ENCODE measurements at regions not wholly inside any gene's neighbourhood (a gene's known extent, or its start where the extent isn't known, plus 50 kb on each side); places are given as distances from the start of the nearest gene placed in this dataset.

DNA sequence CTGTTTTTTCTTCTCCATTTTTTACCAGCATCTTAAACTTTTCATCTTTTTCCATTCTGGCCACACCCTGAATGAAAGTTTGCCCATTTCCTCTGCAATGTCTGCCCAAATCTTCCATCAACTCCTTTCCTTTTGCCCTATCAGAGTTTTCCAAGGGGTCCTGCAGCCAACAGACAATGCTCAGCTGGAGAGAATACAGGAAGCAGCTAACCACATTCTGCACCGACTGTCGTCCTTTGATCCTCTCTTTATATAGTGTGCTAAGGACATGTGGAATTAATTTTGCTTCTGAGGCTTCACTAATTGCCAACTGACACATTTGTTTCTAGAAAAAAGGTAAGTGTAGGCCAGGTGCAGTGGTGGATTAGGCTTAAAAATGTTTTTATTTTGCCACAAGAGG is 50.5 kb upstream of the DLX2 start:
- FAIRE-seq (no peak), DNase-seq (ENCODE audit: low spot score) (no peak)

DNA sequence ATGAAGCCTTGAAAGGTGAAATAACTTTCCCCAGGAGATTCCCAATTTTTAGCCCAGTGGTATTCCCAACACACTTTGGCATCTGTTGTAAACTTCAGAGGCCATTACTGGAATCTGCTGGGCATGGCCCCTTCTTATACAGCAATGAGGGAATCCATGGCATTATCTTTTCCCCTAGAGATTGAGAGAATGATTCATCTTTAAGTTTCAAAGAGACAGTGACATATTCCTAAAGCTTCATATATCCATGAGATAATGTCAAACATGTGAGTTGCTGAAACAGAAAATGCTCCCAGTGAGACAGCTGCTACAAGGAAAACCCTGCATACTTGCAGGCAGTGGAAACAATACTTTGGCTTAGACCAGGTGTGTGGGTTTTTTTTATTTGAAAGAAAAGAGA is 51.1 kb upstream of the DLX2 start:
- DNase-seq (ENCODE audit: low spot score) (no peak), FAIRE-seq (no peak)

DNA sequence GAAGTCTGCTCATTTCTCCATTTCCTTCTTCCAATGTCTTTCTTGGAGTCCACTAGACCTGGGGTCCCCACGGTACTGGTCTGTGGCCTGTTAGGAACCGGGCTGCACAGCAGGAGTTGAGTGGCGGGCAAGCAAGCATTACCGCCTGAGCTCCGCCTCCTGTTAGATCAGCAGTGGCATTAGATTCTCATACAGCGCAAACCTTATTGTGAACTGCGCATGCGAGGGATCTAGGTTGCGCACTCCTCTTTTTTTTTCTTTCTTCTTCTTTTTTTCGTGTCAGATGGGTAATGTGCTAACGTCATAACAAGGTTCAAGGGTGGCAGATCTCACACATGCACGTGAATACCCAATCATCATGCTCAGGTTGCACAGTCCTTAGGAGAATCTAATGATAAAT is 53.1 kb upstream of the DLX2 start:
- FAIRE-seq (no peak), DNase-seq (ENCODE audit: low spot score) (no peak)

DNA sequence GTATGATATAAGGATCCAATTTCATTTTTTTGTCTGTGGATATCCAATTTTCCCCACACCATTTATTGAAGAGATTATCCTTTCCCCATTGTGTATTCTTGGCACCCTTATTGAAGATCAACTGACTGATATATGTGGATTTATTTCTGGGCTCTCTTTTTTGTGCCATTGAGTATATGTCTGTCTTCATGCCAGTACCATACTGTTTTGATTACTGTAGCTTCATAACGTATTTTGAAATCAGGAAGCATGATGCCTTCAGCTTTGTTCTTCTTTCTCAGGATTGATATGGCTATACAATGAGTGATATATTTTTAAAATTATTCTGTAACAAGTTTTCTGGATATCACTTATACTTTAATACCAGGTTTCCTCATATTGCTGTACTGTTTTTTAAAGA is 58.1 kb upstream of the DLX2 start:
- DNase-seq (ENCODE audit: low spot score) (no peak), FAIRE-seq (no peak)

DNA sequence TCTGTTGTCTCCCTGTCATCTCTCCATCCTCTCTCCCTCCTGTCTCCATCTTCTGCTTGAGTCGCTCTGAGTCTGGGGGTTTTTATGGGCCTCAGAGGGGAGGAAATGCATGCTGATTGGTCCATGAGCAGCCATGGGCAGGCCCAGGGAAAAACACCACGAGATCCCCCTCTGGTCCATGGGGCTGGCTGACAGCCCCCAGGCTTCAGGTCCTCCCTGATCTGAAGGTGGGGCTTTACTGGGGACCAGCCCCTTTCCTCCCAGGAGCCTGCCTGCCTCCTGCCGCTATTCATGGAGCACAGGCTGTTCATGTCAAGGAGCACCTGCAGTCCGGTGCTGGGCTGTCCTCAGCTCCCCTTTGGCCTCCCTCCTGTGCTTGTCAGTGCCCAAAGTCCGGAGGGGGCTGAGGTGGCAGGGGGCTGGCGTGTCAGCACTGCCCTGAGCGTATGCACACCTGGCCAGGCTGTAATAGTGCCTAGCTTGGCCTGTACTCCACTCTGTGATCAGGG is 59.6 kb upstream of the DLX2 start:
- no peak for FAIRE-seq

DNA sequence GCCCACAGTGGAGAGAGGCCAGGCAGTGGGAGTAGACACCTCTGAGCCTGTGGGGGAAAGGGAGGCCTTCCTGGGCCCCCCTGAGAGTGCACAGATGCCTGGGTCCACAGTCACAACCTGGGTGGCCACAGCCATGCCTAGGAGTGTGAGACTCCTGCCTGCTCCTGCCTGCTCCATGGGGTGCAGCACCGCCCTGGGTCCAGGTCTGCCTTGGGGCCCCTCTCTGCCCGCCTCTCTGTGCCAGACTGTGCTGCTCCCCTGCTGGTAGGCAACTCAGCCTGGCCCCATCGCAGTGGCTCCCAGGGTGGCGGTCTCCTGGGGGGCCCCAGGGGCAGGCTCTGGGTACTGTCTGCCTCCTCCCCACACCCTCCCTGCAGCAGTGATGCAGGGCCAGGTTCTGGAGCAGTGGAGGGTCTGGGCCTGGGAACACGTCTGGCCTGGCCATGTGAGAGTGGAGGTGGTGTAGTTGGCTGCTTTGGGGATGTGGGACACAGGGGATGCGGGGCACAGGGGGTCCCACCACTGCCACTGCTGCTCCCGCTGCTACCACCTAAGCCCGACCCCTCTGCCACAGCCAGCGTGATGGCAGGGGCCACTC is 60.1 kb upstream of the DLX2 start:
- FAIRE-seq, result no peak
- no peak for DNase-seq (ENCODE audit: low spot score)

More for the DNA sequence above, 59.6 kb upstream of the DLX2 start:
- no peak for DNase-seq (ENCODE audit: low spot score)

DNA sequence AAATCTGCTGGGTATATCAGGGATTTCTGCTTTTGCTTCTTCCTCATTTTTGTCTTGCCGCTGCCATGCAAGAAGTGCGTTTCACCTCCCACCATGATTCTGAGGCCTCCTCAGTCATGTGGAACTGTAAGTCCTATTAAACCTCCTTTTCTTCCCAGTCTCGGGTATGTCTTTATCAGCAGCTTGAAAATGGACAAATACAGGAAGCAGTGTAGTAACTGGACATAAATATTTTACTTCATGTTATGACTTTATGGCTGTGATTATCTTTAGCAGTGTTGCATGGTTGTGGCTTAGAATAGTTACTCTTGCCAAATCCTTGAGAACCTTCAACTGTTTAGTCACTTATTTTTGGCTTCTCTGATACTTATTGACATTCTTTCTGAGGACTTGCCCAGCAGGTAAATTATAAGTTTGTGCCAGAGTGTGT is 66.2 kb upstream of the DLX2 start:
- no peak for DNase-seq (ENCODE audit: low spot score)
- no peak for FAIRE-seq

DNA sequence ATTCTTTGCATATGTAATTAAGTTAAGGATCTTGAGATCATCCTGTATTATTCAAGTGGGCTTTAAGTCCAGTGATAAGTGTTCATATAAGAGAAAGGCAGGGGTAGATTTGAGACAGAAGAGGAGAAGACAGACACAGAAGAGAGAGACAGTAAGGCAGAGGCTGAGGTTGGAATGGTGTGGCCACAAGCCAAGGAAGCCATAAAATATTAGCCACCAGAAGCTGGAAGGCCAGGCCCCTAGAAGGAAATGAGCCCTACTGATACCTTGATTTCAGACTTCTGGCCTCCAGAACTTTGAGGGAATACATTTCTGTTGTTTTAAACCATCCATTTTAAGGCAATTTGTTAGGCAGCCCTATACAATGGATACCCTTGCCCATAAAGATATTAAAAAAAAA is 66.9 kb upstream of the DLX2 start:
- no peak for DNase-seq (ENCODE audit: low spot score)
- FAIRE-seq, result no peak

DNA sequence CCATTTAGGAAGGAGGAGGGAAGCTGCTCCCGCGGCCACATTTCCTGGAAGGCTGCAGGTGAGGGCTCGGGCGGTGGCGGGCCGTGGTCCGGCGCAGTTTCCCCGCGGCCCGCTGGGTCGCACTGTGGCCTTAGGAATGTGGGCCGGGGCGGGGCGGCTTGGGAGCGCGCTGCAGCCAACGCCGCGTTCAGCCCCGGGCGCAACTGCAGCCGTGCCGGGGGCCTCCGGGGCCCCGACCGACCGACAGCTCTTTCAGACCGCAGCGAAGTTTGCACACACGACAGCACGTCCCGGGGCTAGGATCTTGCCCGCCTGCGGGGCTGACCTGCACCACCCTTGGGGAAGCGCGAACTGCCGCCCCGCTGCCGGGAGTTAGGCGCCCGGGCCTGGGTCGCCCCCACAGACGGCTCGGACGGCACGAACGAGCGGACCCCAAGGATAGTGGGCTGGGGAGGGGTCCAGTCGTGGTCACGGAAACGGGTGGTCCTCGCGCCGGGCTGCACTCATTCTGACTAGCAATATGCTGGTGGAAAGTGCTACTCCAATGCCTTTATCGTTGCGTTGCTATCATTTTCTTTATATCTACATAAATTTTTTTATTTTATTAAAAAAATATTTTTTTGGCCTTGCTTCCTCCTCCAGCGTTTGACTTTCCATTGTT is 69.9 kb upstream of the DLX2 start:
- DNase-seq (ENCODE audit: low spot score), result peak; percentile 17
- no peak for FAIRE-seq

DNA sequence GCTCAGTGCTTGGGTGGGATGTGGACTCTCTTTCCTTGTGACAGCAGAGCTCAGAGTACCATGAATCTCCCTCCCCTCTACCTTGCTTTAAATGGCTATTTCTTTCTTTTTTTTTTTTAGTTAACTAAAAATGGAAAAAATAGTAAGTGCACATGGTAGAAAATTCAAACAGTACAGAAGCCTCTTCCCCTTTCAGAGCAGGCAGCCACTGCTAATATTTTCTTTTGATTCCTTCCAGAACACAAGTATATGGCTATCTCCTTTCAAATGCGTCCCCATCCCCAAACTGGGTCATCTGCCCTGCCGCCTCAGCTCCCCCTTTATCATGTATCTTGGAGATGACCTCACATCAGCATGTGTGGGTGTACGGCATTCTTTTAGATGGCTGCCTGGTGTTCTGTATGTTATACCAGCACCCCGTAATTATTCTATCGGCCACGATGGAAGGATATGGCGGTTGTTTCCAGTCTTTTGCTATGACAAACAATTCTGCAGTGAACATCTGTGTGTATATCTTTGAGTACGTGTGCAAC is 70.5 kb upstream of the DLX2 start:
- no peak for FAIRE-seq
- DNase-seq (ENCODE audit: low spot score), result no peak

DNA sequence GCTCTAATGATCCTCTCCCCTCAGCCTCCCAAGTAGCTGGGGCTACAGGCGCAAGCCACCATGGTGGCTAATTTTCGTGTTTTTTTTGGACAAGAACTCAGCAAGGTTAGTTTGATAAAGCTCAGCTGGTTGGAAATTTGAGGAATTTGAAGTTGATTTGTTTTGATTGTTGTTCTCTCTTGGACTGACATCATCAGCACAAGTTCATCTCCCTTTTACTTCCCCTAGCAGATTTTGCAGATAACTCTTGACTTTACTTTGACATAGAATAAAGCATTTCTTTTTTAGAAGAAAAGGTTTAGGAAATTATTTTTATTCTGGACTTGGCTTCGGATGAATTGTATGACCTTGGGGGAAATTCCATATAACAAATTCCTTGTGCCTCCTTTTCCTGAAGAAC is 74.9 kb upstream of the DLX2 start:
- no peak for FAIRE-seq
- no peak for DNase-seq (ENCODE audit: low spot score)

DNA sequence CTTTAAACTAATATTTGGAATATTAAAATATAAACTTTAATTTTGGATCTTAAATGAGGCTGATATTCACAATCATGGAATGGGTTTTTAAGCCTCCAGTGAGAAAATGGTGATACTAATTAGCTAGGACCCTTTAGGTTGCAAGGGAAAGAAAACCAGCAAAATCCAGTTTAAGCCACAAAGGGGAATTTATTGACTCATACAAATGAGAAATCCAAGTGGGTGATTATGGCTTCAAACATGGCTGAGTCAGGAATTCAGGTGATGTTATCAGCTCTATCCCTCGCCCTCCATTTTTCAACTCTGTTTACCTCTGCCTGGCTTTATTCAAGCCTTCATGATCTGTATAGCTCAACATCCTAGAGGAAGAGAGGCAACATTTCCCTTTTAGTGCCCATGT is 75.3 kb upstream of the DLX2 start:
- peak; percentile 82 for DNase-seq (ENCODE audit: low spot score)
- FAIRE-seq, result peak; percentile 90

DNA sequence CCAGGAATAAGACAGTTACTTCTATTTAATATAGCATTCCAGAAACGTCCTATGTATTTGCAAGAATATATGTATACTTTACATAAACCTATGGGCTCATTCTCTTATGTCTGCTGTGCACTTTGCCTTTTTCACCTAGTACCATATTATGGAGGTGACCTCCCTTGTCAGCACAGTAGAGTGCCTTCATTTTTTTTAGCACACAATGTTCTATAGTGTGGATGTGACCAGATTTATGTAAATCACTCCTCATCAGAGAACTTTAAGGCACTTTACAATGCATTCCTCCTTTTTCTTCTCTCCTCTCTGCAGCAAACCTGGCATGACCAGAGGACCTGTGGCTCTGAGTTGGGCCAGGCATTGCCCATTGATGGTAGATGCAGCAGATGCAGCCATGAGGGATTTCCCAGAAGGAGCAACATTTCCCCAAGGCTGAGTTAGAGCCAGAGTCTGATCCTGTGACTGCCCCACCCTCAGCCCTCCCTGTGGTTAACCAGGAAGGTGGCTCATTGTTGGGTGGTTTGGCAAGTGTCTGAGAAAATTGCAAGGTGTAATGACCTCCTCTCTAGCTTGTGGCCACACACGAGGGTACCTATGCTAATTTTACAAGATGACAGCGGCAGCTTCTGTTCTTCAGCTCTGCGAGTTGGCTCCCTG is 76.5 kb upstream of the DLX2 start:
- peak; percentile 88 for FAIRE-seq
- peak; percentile 88 for DNase-seq (ENCODE audit: low spot score)

DNA sequence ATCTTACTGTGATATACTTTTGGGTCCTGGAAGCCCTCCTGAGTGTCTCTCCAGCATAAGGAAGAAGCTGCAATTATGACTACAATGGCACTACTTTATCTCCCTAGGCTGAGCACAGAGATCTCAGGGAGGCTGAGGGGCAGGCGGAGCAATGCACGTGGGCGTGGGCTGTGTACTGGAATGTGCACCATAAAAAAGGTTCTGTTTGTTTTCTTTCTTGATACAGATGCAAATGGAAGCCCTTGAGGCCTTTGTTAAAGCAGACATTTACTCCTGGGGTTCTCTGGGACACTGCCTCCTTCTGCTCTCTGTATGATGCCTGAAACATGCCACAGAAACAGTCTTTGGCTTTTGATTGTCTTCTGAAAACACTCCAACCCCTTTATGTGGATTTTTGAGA is 79.1 kb upstream of the DLX2 start:
- FAIRE-seq (no peak), DNase-seq (ENCODE audit: low spot score) (no peak)

DNA sequence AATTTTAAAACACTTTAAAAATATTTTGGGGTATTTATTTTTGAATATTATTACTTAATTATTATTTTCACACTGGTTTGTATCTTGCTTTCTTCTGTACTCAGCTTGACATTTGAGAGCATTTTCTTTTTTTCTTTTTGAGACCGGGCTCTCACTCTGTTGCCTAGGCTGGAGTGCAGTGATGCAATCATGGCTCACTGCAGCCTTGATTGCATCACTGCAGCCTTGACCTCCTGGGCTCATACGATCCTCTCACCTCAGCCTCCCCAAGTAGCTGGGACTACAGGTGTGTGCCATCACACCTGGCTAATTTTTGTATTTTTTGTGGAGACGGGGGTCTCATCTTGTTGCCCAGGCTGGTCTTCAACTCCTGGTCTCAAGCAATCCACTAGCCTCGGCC is 79.9 kb upstream of the DLX2 start:
- DNase-seq (ENCODE audit: low spot score) (no peak), FAIRE-seq (no peak)

DNA sequence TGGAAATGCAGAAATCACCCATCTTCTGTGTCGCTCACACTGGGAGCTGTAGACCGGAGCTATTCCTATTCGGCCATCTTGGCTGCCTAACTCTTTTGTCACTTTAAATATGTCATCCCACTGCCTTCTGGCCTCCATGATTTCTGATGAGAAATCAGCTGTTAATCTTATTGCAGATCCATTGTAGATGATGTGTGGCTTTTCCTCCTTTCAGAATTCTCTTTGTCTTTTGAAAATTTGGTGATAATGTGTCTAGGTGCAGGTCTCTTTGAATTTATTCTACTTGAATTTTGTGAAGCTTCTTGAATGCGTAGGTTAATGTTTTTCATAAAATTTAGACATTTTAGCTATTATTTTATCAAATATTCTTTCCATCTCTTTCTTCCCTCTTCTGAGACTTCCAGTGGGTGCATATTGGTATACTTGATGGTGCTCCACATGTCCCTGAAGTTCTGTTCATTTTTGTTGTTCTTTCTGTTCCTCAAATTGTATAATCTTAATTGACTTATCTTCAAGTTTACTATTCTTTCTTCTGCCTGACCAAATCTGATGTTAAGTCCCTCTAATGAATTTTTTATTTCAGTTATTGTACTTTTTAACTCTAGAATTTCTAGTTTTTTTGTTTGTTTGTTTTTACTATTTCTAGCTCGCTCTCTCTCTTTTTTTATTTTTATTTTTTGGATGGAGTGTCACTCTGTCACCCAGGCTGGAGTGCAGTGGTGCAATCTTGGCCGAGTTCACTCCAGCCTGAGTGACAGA is 90.8 kb upstream of the DLX2 start:
- no peak for FAIRE-seq
- no peak for DNase-seq (ENCODE audit: low spot score)

DNA sequence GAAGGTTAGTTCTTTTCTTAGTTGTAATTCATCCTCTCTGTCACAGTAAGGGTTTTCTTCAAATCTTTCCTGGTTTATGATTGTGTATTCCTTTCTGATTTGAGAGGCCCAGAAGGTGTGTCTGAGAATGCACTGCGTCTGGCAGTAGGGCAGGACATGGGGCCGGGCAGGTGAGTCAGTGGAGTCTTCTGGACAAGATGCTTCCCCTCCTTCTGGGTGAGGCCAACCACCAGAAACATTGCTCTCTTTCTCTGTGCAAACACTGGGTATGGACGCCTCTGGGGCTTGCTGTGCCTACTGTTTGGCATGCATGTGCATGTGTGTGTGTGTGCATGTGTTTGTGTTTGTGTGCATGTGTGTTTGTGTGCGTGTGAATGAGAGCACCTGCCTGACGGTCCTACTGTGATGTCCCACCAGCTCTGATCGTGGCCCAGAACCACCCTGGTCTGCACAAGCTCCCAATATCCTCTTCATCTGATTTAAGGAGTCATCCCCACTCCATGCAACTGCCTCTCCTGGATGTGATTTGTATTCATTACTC is 93.2 kb upstream of the DLX2 start:
- FAIRE-seq, result no peak

DNA sequence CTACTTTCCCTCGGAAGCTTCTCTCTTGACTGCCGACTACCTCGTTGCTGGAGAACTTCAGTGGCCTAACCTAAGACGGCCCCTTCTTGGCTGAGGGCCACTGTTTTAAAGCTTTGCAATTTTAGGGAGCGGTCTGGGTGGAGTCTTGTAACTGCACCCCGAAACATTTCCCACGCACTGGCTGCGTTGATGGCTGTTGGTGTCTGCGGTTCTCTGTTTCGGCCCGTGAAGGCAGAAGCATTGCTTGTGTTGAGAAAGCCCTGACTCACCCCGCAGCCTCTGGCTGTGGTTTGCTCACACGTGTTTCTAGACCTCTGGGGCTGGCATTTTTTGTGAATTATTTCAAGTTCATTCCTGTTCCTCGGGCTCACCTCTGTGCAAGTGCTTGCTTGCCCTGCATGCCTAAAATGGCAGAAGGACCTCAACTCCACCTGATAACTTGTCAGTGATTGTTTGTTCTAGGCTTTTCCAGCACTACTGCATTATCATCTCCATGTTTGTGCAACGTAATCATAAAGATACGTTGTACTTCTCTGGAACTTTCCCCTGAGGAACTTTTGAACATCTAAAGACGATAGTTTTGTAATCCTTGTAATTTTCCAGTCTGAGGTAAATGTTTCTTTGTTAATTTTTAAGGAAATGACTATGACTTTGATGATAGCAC is 94.2 kb upstream of the DLX2 start:
- DNase-seq (ENCODE audit: low spot score) (peak; percentile 56), FAIRE-seq (no peak)

More for the DNA sequence above, 93.2 kb upstream of the DLX2 start:
- no peak for DNase-seq (ENCODE audit: low spot score)

DNA sequence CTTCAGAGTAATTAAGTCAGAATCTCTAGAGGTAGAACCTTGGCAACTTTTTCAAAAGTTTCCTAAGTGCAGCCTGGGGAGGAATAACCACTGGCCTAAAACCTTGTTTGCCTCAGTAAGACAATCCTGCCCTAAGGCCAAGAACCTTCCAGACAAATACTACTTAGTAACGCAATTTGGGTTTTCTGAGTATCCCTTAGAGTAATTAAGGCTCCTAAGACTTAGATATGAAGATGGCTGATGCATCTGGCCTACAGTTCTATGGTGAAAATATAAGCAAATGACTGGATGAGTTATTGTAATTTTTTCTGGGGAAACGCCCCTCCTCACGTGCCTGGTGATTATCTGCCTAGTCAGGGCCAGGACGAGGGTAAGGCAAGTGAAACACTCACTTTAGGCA is 95.7 kb upstream of the DLX2 start:
- DNase-seq (ENCODE audit: low spot score) (no peak), FAIRE-seq (no peak)

DNA sequence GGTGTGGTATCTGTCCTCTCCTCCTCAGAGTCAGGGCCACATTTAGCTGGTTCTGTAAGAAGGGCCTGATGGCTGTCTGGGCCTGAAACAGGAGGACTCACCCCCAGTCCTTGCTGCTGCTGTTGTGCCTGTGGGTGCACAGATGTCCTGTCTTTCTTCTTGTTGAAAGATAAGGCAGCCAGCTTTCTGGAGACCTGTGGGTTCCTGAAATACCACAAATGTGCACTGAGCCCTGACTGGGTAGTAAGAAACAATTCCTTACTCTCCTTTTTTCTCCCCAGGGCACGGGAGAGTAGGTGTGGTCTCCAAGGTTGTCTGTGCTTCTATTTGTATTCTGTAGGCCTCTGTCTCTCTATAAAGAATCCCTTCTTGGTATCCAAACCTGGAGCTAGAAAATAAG is 96.2 kb upstream of the DLX2 start:
- FAIRE-seq (no peak), DNase-seq (ENCODE audit: low spot score) (no peak)

DNA sequence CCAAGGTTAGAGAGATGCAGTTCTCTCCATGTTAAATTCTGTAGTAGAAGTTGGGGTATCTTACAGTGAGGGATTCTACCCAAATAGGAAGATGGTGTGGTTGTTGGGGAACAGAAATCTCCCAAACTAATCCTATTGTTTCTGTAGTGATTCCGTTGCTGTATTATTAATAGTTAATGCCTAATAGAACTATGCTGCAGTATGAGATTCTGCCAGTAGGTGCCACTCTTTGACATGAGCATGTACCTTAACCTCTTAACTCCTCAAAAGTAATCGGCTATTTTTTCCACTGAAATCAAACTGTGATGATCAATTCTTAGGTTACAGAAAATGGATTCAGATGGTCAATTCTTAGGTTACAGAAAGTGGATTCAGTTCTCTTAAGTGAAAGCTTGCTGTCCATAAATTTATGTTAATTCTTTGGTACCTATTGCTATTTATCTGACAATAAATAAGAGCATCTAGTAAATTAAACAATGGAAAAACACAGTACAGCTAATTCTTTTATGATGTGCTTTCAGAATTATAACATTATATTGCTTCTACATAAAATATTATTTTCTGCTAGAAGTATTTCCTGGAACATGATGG is 97.9 kb upstream of the DLX2 start:
- FAIRE-seq (no peak), DNase-seq (ENCODE audit: low spot score) (no peak)
